ENCODE measurements at regions not wholly inside any gene's neighbourhood (a gene's known extent, or its start where the extent isn't known, plus 50 kb on each side); places are given as distances from the start of the nearest gene placed in this dataset.

GRCh38 chr2:126810001-126810400 is 88.7 kb upstream of the TEX51 start:
- intact Hi-C loops (cut with micrococcal nuclease; ENCODE audit: unreplicated experiment), result no loop called here
- H3K27ac ChIP-seq (ENCODE audit: low read depth, low read length, poor library complexity, severe bottlenecking), result no peak overlapping the region
- CTCF ChIA-PET (ENCODE audit: unreplicated experiment), result no interaction called here
- POLR2A ChIA-PET, result no interaction called here
- no peak overlapping the region for H3K4me2 ChIP-seq (ENCODE audit: low read length)
- H3K79me2 ChIP-seq (ENCODE audit: insufficient read depth, low read depth, low read length), result no peaks in the 10 kb centered on the region
- TF ChIP-seq EZH2phosphoT487 (IDR thresholded peaks at IDR 0.05; ENCODE audit: borderline replicate concordance, low read depth, low read length) (no peak), CTCF (conservative IDR thresholded peaks at IDR 0.05; ENCODE audit: low read length) (no peak)
- no peak for DNase-seq (ENCODE audit: low spot score)
- no peaks in the 10 kb centered on the region for H3K9me2 ChIP-seq (ENCODE audit: insufficient read depth, low read length)
- H3K4me1 ChIP-seq (ENCODE audit: insufficient read depth, low read length, poor library complexity, severe bottlenecking), result no peaks in the 10 kb centered on the region
- H3K9me3 ChIP-seq (ENCODE audit: low read length), result no peaks in the 10 kb centered on the region
- no peaks in the 10 kb centered on the region for H3K36me3 ChIP-seq (ENCODE audit: insufficient read depth, low read length)
- H3K4me3 ChIP-seq (ENCODE audit: low read depth, low read length, poor library complexity, severe bottlenecking), result no peak overlapping the region
- no peak overlapping the region for H2AFZ ChIP-seq (ENCODE audit: low read length)
- no peaks in the 10 kb centered on the region for H4K20me1 ChIP-seq (ENCODE audit: insufficient read depth, low read length)
- BruUV-seq (replicated peaks), result no TSS peak

- no peak for DNase-seq (ENCODE audit: low spot score)
- H4K20me1 ChIP-seq (ENCODE audit: insufficient read depth, low read length), result no peaks in the 10 kb centered on the region
- no peak overlapping the region for H3K4me2 ChIP-seq (ENCODE audit: low read length)
- POLR2A ChIA-PET, result no interaction called here
- no peaks in the 10 kb centered on the region for H3K9me3 ChIP-seq (ENCODE audit: low read length)
- BruUV-seq (replicated peaks), result no TSS peak
- intact Hi-C loops (cut with micrococcal nuclease; ENCODE audit: unreplicated experiment), result no loop called here
- CTCF ChIA-PET (ENCODE audit: unreplicated experiment), result no interaction called here
- H2AFZ ChIP-seq (ENCODE audit: low read length), result no peak overlapping the region
- H3K36me3 ChIP-seq (ENCODE audit: insufficient read depth, low read length), result no peaks in the 10 kb centered on the region
- no peaks in the 10 kb centered on the region for H3K79me2 ChIP-seq (ENCODE audit: insufficient read depth, low read depth, low read length)
- H3K9me2 ChIP-seq (ENCODE audit: insufficient read depth, low read length), result no peaks in the 10 kb centered on the region
- H3K27ac ChIP-seq (ENCODE audit: low read depth, low read length, poor library complexity, severe bottlenecking), result no peak overlapping the region
- no peak overlapping the region for H3K4me3 ChIP-seq (ENCODE audit: low read depth, low read length, poor library complexity, severe bottlenecking)
- TF ChIP-seq EZH2phosphoT487 (IDR thresholded peaks at IDR 0.05; ENCODE audit: borderline replicate concordance, low read depth, low read length) (no peak), CTCF (conservative IDR thresholded peaks at IDR 0.05; ENCODE audit: low read length) (no peak)
- H3K4me1 ChIP-seq (ENCODE audit: insufficient read depth, low read length, poor library complexity, severe bottlenecking), result no peaks in the 10 kb centered on the region
These were observed 87.6 kb upstream of the TEX51 start for GRCh38 chr2:126811101-126811500.

- CTCF ChIA-PET (ENCODE audit: unreplicated experiment), result no interaction called here
These were observed 81.5 kb upstream of the TEX51 start for GRCh38 chr2:126817172-126817571.

More at GRCh38 chr2:126817172-126817571, 81.5 kb upstream of the TEX51 start:
- no peaks in the 10 kb centered on the region for H3K9me3 ChIP-seq (ENCODE audit: low read length)
- H3K4me1 ChIP-seq (ENCODE audit: insufficient read depth, low read length, poor library complexity, severe bottlenecking), result no peaks in the 10 kb centered on the region
- TF ChIP-seq EZH2phosphoT487 (IDR thresholded peaks at IDR 0.05; ENCODE audit: borderline replicate concordance, low read depth, low read length) (no peak), CTCF (conservative IDR thresholded peaks at IDR 0.05; ENCODE audit: low read length) (no peak)
- no peak for DNase-seq (ENCODE audit: low spot score)
- no peak overlapping the region for H3K4me2 ChIP-seq (ENCODE audit: low read length)
- H3K9me2 ChIP-seq (ENCODE audit: insufficient read depth, low read length), result no peaks in the 10 kb centered on the region
- intact Hi-C loops (cut with micrococcal nuclease; ENCODE audit: unreplicated experiment), result no loop called here
- H3K79me2 ChIP-seq (ENCODE audit: insufficient read depth, low read depth, low read length), result no peaks in the 10 kb centered on the region
- no peak overlapping the region for H3K27ac ChIP-seq (ENCODE audit: low read depth, low read length, poor library complexity, severe bottlenecking)
- H3K4me3 ChIP-seq (ENCODE audit: low read depth, low read length, poor library complexity, severe bottlenecking), result no peak overlapping the region
- POLR2A ChIA-PET, result interaction anchor here (1.2 kb wide), 1 partner anchor 9 kb away, joined by 3 read pairs; no protein-coding TSS in a partner anchor
- no peaks in the 10 kb centered on the region for H4K20me1 ChIP-seq (ENCODE audit: insufficient read depth, low read length)
- BruUV-seq (replicated peaks), result no TSS peak
- no peaks in the 10 kb centered on the region for H3K36me3 ChIP-seq (ENCODE audit: insufficient read depth, low read length)
- no peak overlapping the region for H2AFZ ChIP-seq (ENCODE audit: low read length)

All from OCI-LY7 (cell line).